ENCODE measurements at regions not wholly inside any gene's neighbourhood (a gene's known extent, or its start where the extent isn't known, plus 50 kb on each side); places are given as distances from the start of the nearest gene placed in this dataset.
A peak's percentile ranks its signal among the peaks of the same experiment; 100 is the strongest.

DNA sequence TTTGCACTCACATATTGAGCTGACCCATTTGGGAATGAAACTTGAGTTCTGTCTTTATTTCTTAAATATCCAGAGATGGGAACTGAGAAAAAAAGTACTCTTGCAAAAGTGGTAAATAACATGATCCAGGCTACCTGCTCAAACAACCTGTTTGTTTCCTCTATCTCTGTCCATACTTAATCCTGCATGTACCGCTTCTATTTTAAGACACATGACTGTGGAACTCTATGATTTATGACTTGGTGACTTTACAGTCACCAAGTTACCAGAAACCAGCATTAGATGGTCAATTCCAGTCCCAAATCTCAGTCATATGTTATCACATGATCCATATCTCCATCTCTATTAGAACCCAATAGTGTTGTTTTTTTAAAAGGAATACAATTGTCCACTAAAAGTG is 606.7 kb downstream of the EPHA5 start:
- Histone ChIP-seq H3K36me3 (no peaks in the 10 kb centered on the region), H3K27ac (no peak overlapping the region), H3K4me1 (no peaks in the 10 kb centered on the region), H3K27me3 (no peaks in the 10 kb centered on the region), H3K4me3 (no peak overlapping the region), H3K9me3 (replicated peaks) (no peaks in the 10 kb centered on the region)
- DNase-seq = no peak

DNA sequence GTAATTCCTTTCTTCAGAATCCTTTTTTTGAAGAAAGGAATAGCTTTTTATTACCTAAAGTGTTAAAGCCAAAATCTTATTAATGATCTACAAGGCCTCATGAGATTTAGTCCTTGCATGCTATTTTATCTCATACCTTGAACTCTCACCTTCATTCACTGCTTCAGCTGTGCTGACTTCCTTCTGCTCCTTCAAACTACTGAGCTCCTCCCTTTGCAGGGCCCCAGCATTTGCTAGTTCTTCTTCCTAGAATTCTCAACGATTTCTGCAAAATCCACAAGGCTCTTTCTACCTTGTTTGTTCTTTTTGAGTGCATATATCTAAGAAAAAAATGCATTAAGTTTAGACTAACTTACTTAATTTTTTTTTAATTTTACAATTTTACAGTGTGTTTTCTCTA is 619.5 kb downstream of the EPHA5 start:
- Histone ChIP-seq H3K27me3 (no peaks in the 10 kb centered on the region; the same call in 1 of the 2 replicates), H3K27ac (no peak overlapping the region)

DNA sequence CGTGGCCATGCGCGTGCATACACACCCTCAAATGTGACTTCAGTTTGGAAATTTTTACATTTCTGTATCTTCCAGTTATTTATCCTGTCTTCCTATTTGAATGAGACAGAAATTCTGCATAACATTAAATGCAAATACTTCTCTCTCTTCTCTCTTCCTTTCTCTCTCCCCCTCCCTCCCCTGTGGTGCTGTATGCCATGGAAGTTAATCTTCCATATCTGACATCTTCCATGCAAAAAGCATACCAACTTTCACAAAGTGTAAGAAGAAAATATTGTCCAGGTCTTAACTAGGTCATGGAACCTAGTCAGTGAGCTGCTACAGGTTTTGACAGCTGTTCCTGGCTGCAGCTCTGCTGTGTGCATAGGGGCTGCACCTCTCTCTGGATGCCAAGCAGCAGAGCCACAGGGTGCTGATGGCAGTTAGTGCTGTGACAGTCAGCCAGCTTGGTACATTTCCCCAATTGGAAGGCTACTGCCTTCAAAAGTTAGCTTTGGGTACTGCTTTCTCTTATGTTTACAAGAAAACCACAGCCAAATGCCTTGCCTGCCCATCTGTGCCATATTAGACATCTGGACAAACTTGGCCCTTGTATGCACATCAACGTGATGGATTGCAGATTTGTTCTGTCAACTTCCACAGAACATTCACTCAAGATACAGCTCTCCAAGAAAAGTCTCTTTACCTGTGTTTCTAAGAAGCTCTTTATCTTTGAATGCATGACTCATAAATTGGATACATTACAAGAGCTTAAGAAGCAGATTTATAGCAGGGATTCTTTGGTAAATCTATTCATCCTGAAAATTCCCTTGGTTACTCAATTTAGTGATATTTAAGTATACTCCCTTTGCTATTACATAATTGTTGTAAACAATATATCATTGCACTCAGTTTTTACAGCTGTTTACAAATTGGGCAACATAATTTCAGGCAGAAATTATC is 623.8 kb downstream of the EPHA5 start:
- no peaks in the 10 kb centered on the region for H3K36me3 ChIP-seq
- H3K27me3 ChIP-seq = no peaks in the 10 kb centered on the region; the same call in 1 of the 2 replicates
- no peak overlapping the region for H3K4me3 ChIP-seq
- peaks cover 5% of the 10 kb centered on the region; the same call in 1 of the 2 replicates for H3K4me1 ChIP-seq
- no peaks in the 10 kb centered on the region for H3K9me3 ChIP-seq (replicated peaks)
- no peak overlapping the region for H3K27ac ChIP-seq
- DNase-seq = peak; percentile 27 to 51

More for the DNA sequence above, 619.5 kb downstream of the EPHA5 start:
- Histone ChIP-seq H3K4me1 (peaks cover 5% of the 10 kb centered on the region; the same call in 1 of the 2 replicates), H3K9me3 (replicated peaks) (no peaks in the 10 kb centered on the region), H3K36me3 (no peaks in the 10 kb centered on the region), H3K4me3 (no peak overlapping the region)
- no peak for DNase-seq

- Histone ChIP-seq H3K4me1 (no peaks in the 10 kb centered on the region), H3K27ac (no peak overlapping the region), H3K36me3 (no peaks in the 10 kb centered on the region), H3K9me3 (replicated peaks) (no peaks in the 10 kb centered on the region), H3K4me3 (no peak overlapping the region), H3K27me3 (no peaks in the 10 kb centered on the region)
- no peak for DNase-seq
Observed at GRCh38 chr4:65033899-65034298, 624.6 kb upstream of the TECRL start.

GRCh38 chr4:65028592-65028991 is 619.3 kb upstream of the TECRL start:
- Histone ChIP-seq H3K4me1 (no peaks in the 10 kb centered on the region), H3K4me3 (no peak overlapping the region), H3K36me3 (no peaks in the 10 kb centered on the region), H3K27me3 (no peaks in the 10 kb centered on the region), H3K9me3 (replicated peaks) (no peaks in the 10 kb centered on the region; the same call in 1 of the 2 replicates), H3K27ac (no peak overlapping the region)
- DNase-seq = no peak

- H3K4me1 ChIP-seq = no peaks in the 10 kb centered on the region
- DNase-seq = no peak
- H3K27ac ChIP-seq = no peak overlapping the region
- H3K36me3 ChIP-seq = no peaks in the 10 kb centered on the region
- no peaks in the 10 kb centered on the region; the same call in 1 of the 2 replicates for H3K9me3 ChIP-seq (replicated peaks)
- H3K4me3 ChIP-seq = no peak overlapping the region
- no peaks in the 10 kb centered on the region for H3K27me3 ChIP-seq
Observed at GRCh38 chr4:65023883-65024670, 614.8 kb upstream of the TECRL start.

GRCh38 chr4:65023081-65023480 is 613.8 kb upstream of the TECRL start:
- Histone ChIP-seq H3K36me3 (no peaks in the 10 kb centered on the region), H3K9me3 (replicated peaks) (no peaks in the 10 kb centered on the region; the same call in 1 of the 2 replicates), H3K4me3 (no peak overlapping the region), H3K27ac (no peak overlapping the region), H3K4me1 (no peaks in the 10 kb centered on the region), H3K27me3 (no peaks in the 10 kb centered on the region)
- no peak for DNase-seq

- H3K4me3 ChIP-seq = no peak overlapping the region
- H3K27me3 ChIP-seq = no peaks in the 10 kb centered on the region
- no peaks in the 10 kb centered on the region; the same call in 1 of the 2 replicates for H3K9me3 ChIP-seq (replicated peaks)
- H3K36me3 ChIP-seq = no peaks in the 10 kb centered on the region
- no peaks in the 10 kb centered on the region for H3K4me1 ChIP-seq
- no peak for DNase-seq
- H3K27ac ChIP-seq = no peak overlapping the region
Observed at GRCh38 chr4:65021737-65022136, 612.5 kb upstream of the TECRL start.

GRCh38 chr4:65021149-65021548 is 611.9 kb upstream of the TECRL start:
- H3K4me1 ChIP-seq = no peaks in the 10 kb centered on the region
- no peak overlapping the region for H3K4me3 ChIP-seq
- no peaks in the 10 kb centered on the region for H3K27me3 ChIP-seq
- DNase-seq = no peak
- no peaks in the 10 kb centered on the region for H3K36me3 ChIP-seq
- H3K27ac ChIP-seq = no peak overlapping the region
- no peaks in the 10 kb centered on the region; the same call in 1 of the 2 replicates for H3K9me3 ChIP-seq (replicated peaks)

DNA sequence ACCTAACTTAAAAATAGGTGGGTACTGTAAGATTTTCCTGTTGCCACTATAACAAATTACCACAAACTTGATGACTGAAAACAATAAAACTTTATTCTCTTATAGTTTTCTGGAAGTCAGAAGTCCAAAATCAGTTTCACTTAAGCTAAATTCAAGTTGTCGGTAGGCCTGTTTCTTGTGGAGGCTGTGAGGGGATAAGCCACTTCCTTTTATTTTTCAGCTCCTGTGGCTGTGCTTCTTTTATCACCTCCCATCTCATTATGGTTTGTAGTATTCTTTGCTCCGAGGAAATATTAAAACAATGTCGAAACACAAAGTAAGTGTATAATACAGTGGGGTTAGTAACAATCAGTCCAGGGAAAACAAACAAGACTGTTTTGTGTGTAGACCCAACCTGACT is 610.5 kb upstream of the TECRL start:
- Histone ChIP-seq H3K9me3 (replicated peaks) (no peaks in the 10 kb centered on the region), H3K27me3 (no peaks in the 10 kb centered on the region), H3K36me3 (no peaks in the 10 kb centered on the region), H3K4me1 (no peaks in the 10 kb centered on the region), H3K27ac (no peak overlapping the region), H3K4me3 (no peak overlapping the region)
- no peak for DNase-seq

DNA sequence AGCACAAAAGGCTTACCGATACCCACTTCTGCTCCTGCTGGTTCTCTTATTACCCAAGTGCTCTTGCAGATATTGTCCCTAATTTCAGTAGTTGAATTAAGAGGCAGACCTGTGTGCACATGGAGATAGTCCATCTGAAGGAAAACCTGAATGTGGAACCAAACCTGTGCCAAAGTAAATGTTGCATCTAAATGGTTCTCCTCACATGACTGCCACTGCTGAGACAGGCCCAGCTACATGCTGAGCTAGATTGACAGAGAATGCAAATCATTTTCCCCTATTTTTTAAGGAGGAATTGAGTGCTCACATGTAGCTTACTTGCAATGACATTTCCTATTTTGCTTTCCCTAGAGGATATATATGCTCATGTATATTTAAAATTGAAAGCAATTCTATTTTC is 609.1 kb upstream of the TECRL start:
- Histone ChIP-seq H3K4me1 (no peaks in the 10 kb centered on the region), H3K9me3 (replicated peaks) (no peaks in the 10 kb centered on the region), H3K4me3 (no peak overlapping the region), H3K36me3 (no peaks in the 10 kb centered on the region), H3K27me3 (no peaks in the 10 kb centered on the region), H3K27ac (no peak overlapping the region)
- DNase-seq = no peak

DNA sequence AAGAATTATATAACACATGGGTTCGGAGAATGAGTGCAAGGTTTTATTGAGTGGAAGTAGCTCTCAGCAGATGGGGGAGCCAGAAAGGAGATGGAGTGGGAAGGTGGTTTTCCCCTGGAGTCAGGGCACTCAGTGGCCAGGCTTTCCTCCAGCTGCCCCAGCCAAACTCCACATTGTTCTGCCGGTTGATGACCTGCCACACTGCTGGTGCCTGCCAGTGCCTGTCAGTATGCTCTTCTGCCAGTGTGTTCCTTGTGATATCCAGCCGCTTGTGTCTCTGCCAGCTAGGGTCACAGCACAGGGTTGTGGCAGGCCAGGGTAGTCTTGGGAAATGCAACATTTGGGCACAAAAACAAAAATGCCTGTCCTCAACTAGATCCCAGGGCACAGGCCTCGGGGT is 604.8 kb upstream of the TECRL start:
- Histone ChIP-seq H3K27me3 (no peaks in the 10 kb centered on the region), H3K27ac (no peak overlapping the region), H3K4me3 (no peak overlapping the region), H3K36me3 (no peaks in the 10 kb centered on the region), H3K9me3 (replicated peaks) (no peaks in the 10 kb centered on the region), H3K4me1 (no peaks in the 10 kb centered on the region)
- no peak for DNase-seq

DNA sequence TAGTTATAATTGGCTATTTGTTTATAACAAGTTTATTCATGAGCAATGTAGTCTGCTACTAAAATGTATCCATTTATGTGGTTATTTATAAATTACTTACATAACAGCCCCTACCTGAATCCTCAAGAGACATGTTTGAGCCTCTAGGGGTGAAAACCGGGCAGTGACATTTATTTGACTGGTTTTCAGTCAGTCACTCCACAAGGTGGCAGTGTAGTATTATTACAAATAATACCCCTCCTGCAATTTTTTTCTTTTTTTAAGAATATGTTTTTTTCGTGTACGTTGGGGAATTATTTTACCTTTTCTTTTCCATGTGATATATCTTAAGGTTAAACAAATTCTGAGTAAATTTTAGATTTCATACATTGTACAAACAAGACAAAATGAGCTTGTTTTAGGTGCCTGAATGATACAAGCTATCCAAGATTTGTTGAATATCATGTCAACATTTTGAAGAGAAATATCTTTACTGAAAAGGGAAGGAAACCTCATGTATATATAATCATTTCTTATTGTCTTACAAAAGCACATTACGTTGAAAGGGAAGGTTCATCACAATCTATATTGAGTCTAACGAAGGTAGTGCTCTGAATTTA is 598.7 kb upstream of the TECRL start:
- no peak overlapping the region for H3K4me3 ChIP-seq
- H3K27ac ChIP-seq = no peak overlapping the region
- H3K27me3 ChIP-seq = no peaks in the 10 kb centered on the region
- peak; percentile 36 to 73 for DNase-seq
- no peaks in the 10 kb centered on the region for H3K4me1 ChIP-seq
- no peaks in the 10 kb centered on the region for H3K9me3 ChIP-seq (replicated peaks)
- H3K36me3 ChIP-seq = no peaks in the 10 kb centered on the region

GRCh38 chr4:64975177-64975576 is 565.9 kb upstream of the TECRL start:
- no peaks in the 10 kb centered on the region for H3K9me3 ChIP-seq (replicated peaks)
- no peak overlapping the region for H3K27ac ChIP-seq
- H3K27me3 ChIP-seq = no peaks in the 10 kb centered on the region
- DNase-seq = no peak
- no peaks in the 10 kb centered on the region for H3K36me3 ChIP-seq
- no peaks in the 10 kb centered on the region for H3K4me1 ChIP-seq
- no peak overlapping the region for H3K4me3 ChIP-seq

DNA sequence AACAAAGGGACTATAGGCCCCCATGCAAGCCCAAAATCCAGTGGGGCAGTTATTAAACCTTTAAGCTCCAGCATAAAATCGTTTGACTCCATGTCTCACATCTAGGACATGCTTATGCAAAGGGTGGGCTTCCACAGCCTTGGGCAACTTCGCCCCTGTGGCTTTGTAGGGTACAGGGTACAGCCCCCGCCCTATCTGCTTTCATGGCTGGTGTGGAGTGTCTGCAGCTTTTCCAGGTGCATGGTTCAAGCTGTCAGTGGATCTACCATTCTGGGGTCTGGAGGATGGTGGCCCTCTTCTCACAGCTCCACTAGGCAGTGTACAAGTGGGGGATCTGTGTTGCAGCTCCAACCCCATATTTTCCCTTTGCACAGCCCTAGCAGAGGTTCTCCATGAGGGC is 559.8 kb upstream of the TECRL start:
- Histone ChIP-seq H3K4me3 (no peak overlapping the region), H3K27me3 (no peaks in the 10 kb centered on the region), H3K27ac (no peak overlapping the region), H3K4me1 (no peaks in the 10 kb centered on the region), H3K9me3 (replicated peaks) (no peaks in the 10 kb centered on the region), H3K36me3 (no peaks in the 10 kb centered on the region)
- no peak for DNase-seq
